ENCODE measurements at regions not wholly inside any gene's neighbourhood (a gene's known extent, or its start where the extent isn't known, plus 50 kb on each side); places are given as distances from the start of the nearest gene placed in this dataset.

DNA sequence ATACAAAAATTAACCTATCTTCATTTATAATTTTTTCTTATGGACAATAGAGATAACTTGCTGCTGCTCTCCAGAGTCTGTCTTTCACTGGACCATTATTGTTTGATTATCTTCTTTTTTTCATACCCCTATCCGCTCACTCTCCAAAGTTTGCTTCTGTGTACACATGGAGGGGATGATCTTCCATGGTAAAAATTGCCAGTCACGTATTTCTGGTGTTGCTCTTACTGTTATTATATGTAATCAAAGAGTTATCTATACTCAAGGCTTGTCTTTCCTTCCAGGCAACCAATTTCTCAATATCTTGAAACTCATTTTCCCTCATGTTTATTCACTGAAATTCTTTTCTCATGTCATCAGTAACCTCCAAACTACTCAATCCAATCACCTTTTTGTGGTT is 817.8 kb upstream of the NECTIN3 start:
- no peak for DNase-seq
- H3K36me3 ChIP-seq: no peaks in the 10 kb centered on the region
- TF ChIP-seq, protein P1, sequence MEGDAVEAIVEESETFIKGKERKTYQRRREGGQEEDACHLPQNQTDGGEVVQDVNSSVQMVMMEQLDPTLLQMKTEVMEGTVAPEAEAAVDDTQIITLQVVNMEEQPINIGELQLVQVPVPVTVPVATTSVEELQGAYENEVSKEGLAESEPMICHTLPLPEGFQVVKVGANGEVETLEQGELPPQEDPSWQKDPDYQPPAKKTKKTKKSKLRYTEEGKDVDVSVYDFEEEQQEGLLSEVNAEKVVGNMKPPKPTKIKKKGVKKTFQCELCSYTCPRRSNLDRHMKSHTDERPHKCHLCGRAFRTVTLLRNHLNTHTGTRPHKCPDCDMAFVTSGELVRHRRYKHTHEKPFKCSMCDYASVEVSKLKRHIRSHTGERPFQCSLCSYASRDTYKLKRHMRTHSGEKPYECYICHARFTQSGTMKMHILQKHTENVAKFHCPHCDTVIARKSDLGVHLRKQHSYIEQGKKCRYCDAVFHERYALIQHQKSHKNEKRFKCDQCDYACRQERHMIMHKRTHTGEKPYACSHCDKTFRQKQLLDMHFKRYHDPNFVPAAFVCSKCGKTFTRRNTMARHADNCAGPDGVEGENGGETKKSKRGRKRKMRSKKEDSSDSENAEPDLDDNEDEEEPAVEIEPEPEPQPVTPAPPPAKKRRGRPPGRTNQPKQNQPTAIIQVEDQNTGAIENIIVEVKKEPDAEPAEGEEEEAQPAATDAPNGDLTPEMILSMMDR (IDR thresholded peaks at IDR 0.05; ENCODE audit: borderline replicate concordance): no peak
- no peak overlapping the region for H3K4me3 ChIP-seq
- no peaks in the 10 kb centered on the region for H3K27me3 ChIP-seq (ENCODE audit: low read depth)
- H3K27ac ChIP-seq (replicated peaks): no peak overlapping the region
- H3K9me3 ChIP-seq (replicated peaks): no peaks in the 10 kb centered on the region
- intact Hi-C loops (cut with micrococcal nuclease): no loop called here
- no peaks in the 10 kb centered on the region for H3K4me1 ChIP-seq

DNA sequence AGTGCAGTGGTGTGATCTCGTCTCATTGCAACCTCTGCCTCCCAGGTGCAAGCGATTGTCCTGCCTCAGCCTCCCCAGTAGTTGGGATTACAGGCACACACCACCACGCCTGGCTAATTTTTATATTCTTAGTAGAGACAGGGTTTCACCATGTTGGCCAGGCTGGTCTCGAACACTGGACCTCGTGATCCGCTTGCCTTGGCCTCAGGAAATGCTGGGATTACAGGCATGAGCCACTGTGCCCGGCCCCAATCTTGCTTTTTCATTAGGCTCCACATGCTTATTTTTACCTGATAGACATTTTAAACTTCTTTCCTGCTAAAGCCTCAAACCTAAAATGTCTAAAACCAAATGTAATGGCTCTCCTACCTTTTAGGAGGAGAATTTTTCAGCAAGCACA is 817.0 kb upstream of the NECTIN3 start:
- no peak for DNase-seq
- no peak overlapping the region for H3K27ac ChIP-seq (replicated peaks)
- H3K4me3 ChIP-seq: no peak overlapping the region
- TF ChIP-seq, protein P1 (IDR thresholded peaks at IDR 0.05; ENCODE audit: borderline replicate concordance): no peak
- no peaks in the 10 kb centered on the region for H3K27me3 ChIP-seq (ENCODE audit: low read depth)
- intact Hi-C loops (cut with micrococcal nuclease): no loop called here
- no peaks in the 10 kb centered on the region for H3K4me1 ChIP-seq
- no peaks in the 10 kb centered on the region for H3K9me3 ChIP-seq (replicated peaks)
- no peaks in the 10 kb centered on the region for H3K36me3 ChIP-seq

DNA sequence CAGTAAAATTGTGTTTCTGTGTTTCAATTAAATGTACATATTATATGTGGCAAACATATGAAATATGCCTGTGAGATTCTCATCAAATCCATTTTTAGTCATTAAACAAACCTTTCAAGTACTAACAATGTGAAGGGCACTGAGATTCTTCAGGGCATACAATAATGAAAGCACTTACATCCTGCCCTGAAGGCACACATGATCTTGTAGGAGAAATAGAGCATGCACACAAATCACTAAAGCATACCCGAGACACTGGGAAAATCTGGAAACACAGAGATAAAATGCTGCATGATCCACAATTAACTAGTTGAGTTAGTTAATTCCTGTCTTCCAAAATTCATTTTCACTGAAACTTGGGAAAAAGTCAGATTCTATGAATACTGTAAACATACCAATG is 810.5 kb upstream of the NECTIN3 start:
- intact Hi-C loops (cut with micrococcal nuclease): no loop called here
- H3K4me3 ChIP-seq: no peak overlapping the region
- no peak overlapping the region for H3K27ac ChIP-seq (replicated peaks)
- no peaks in the 10 kb centered on the region for H3K4me1 ChIP-seq
- H3K36me3 ChIP-seq: no peaks in the 10 kb centered on the region
- TF ChIP-seq, protein P1 (IDR thresholded peaks at IDR 0.05; ENCODE audit: borderline replicate concordance): no peak
- DNase-seq: no peak
- no peaks in the 10 kb centered on the region for H3K27me3 ChIP-seq (ENCODE audit: low read depth)
- no peaks in the 10 kb centered on the region for H3K9me3 ChIP-seq (replicated peaks)

DNA sequence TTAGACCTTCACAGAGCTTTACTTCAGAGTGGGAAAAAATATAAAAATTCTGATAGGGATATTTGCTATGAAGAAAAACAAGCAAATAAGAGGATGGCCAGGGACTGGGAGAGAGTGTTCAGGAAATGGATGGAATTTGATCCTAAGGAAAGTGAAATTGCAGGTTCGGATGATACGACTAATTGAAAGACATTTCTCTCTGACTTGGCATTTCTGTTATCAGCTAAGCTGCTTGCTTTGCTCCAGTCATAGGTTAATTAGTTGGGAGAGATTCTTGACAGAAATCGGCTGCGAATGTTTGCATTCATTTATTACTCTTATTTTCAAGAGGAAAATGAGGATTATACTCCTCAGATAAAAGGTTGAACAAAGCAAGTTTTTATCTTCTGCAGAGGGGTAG is 808.7 kb upstream of the NECTIN3 start:
- no peak overlapping the region for H3K27ac ChIP-seq (replicated peaks)
- TF ChIP-seq, protein P1 (IDR thresholded peaks at IDR 0.05; ENCODE audit: borderline replicate concordance): no peak
- no peaks in the 10 kb centered on the region for H3K9me3 ChIP-seq (replicated peaks)
- H3K36me3 ChIP-seq: no peaks in the 10 kb centered on the region
- no peak overlapping the region for H3K4me3 ChIP-seq
- no peaks in the 10 kb centered on the region for H3K4me1 ChIP-seq
- no peaks in the 10 kb centered on the region for H3K27me3 ChIP-seq (ENCODE audit: low read depth)
- intact Hi-C loops (cut with micrococcal nuclease): no loop called here
- no peak for DNase-seq

DNA sequence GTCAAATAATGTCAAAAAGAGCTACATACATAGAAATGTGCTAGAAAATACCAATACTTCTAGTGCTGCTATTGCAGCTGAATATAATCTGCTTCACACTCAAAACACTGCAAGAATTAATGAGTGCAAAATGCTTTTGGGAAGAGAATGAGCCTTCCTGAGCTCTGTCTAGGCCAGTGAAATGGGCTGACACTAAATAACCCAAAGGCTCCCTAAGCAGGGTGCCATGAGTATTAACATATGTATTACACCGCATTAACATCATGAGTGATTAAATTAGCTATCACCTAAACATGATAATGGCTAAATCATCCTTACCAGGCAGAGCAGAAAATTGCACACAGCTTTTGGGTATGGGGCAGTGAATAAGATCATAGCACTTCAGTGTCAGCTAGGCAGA is 806.3 kb upstream of the NECTIN3 start:
- DNase-seq: no peak
- H3K4me3 ChIP-seq: no peak overlapping the region
- H3K9me3 ChIP-seq (replicated peaks): no peaks in the 10 kb centered on the region
- no peaks in the 10 kb centered on the region for H3K4me1 ChIP-seq
- H3K27ac ChIP-seq (replicated peaks): no peak overlapping the region
- H3K36me3 ChIP-seq: no peaks in the 10 kb centered on the region
- intact Hi-C loops (cut with micrococcal nuclease): no loop called here
- TF ChIP-seq, protein P1 (IDR thresholded peaks at IDR 0.05; ENCODE audit: borderline replicate concordance): no peak
- H3K27me3 ChIP-seq (ENCODE audit: low read depth): no peaks in the 10 kb centered on the region
